HepG2 (cell line): ENCODE measurements at regions not wholly inside any gene's neighbourhood (a gene's known extent, or its start where the extent isn't known, plus 50 kb on each side); places are given as distances from the start of the nearest gene placed in this dataset.

Source experiments
- ATAC-seq: fragments of 200-7000 bp; cut with Tn5 transposase; 3 replicates; pipeline ENCODE4 v1.9.1; 2020; ENCODE audit warnings: mild to moderate bottlenecking, moderate library complexity
- BruUV-seq: library from RNA; stranded (reverse); fragments of 400-500 nt; replicated peaks from 2 replicates; lab custom pipeline; 2021; lab: Mats Ljungman, UMichigan
- CTCF ChIA-PET: fragments of 300-600 bp; formaldehyde crosslinking; extraction: SDS; loops from one replicate; lab custom pipeline; 2021; ENCODE audit warnings: low total read pairs, inconsistent platforms, low intra/inter-chr PET ratio; lab: Yijun Ruan, JAX
- POLR2A ChIA-PET: fragments of 350-600 bp; sonication (Branson Sonifier 250); formaldehyde crosslinking; loops from one replicate; lab custom pipeline; 2020; ENCODE audit warnings: antibody characterized with exemption, inconsistent platforms; lab: Yijun Ruan, JAX
- DNase-seq: peaks from one replicate; pipeline ENCODE4 v3.0.0-alpha.2; 2015; ENCODE audit warnings: low spot score
- FAIRE-seq: peaks from 3 replicates; lab custom pipeline; 2011; peaks lifted over from hg19 to GRCh38; lab: Jason Lieb, UNC
- H2AFZ ChIP-seq: one replicate; pipeline ENCODE4 v1.6.1; 2011; ENCODE audit warnings: low read length, inconsistent platforms
- H3K27ac ChIP-seq: fragments of 300-600 bp; 3 replicates; pipeline ENCODE4 v1.8.0; 2011; ENCODE audit warnings: mixed run types, mild to moderate bottlenecking, mixed read lengths, low read length, inconsistent platforms; ENCODE audit not compliant: insufficient read depth; ENCODE audit errors: extremely low read length
- H3K27me3 ChIP-seq, 2 experiments: fragments of 200-600 bp in 1 of 2; 2 replicates in 1 of 2; 3 replicates in 1 of 2; pipeline versions ENCODE4 v1.6.0 to v1.8.0; 2011; ENCODE audit warnings: low read length in 2 of 2, mild to moderate bottlenecking in 2 of 2, moderate library complexity in 2 of 2, inconsistent platforms in 1 of 2; ENCODE audit not compliant: insufficient read depth in 2 of 2, control insufficient read depth in 1 of 2
- H3K36me3 ChIP-seq, 2 experiments: fragments of 200-600 bp in 1 of 2; replicated peaks in 1 of 2; 2 replicates in 1 of 2; 3 replicates in 1 of 2; pipeline versions ENCODE4 v1.5.1 to v1.8.0; 2011; ENCODE audit warnings: low read length in 2 of 2, inconsistent platforms in 1 of 2; ENCODE audit not compliant: insufficient read depth in 2 of 2, control insufficient read depth in 1 of 2
- H3K4me1 ChIP-seq: 2 replicates; pipeline ENCODE4 v1.5.1; 2012; ENCODE audit warnings: low read length, inconsistent platforms; ENCODE audit not compliant: insufficient read depth
- H3K4me2 ChIP-seq: 2 replicates; pipeline ENCODE4 v1.6.0; 2011; ENCODE audit warnings: low read depth, low read length, inconsistent platforms
- H3K4me3 ChIP-seq, 3 experiments: fragments of 200-600 bp in 1 of 3; sonication (generic), shearing (Covaris generic) in 1 of 3; replicated peaks in 1 of 3; 2 replicates each; pipeline ENCODE4 v1.5.1; 2011 to 2016; ENCODE audit warnings: low read length in 3 of 3, inconsistent platforms in 2 of 3, low read depth in 2 of 3, mild to moderate bottlenecking in 2 of 3, control low read depth in 1 of 3, mixed read lengths in 1 of 3; ENCODE audit not compliant: insufficient read depth in 1 of 3
- H3K79me2 ChIP-seq: one replicate; pipeline ENCODE4 v1.6.1; 2011; ENCODE audit warnings: low read length, inconsistent platforms; ENCODE audit not compliant: insufficient read depth
- H3K9ac ChIP-seq: 2 replicates; pipeline ENCODE4 v1.6.0; 2011; ENCODE audit warnings: mild to moderate bottlenecking, low read depth, low read length, inconsistent platforms; ENCODE audit not compliant: insufficient read depth
- H3K9me3 ChIP-seq: 2 replicates; pipeline ENCODE4 v1.5.1; 2012; ENCODE audit warnings: mild to moderate bottlenecking, low read length
- H4K20me1 ChIP-seq: 2 replicates; pipeline ENCODE4 v1.6.0; 2011; ENCODE audit warnings: inconsistent platforms, mild to moderate bottlenecking, low read length, moderate library complexity; ENCODE audit not compliant: insufficient read depth
- CBX2 ChIP-seq, 2 experiments: fragments of 200-600 bp in 1 of 2; sonication (generic); formaldehyde crosslinking in 1 of 2; IDR thresholded peaks; 2 replicates each; pipeline versions ENCODE4 v1.7.0 to v1.8.1; 2018 to 2022; ENCODE audit warnings: low read depth in 2 of 2, low read length in 1 of 2, mild to moderate bottlenecking in 1 of 2, missing genetic modification reagents in 1 of 2
- CCDC6 ChIP-seq: sonication (generic); formaldehyde crosslinking; IDR thresholded peaks from 2 replicates; pipeline ENCODE4 v1.8.1; 2022; ENCODE audit warnings: mild to moderate bottlenecking, missing genetic modification reagents, moderate library complexity
- ZNF296 ChIP-seq: sonication (generic); formaldehyde crosslinking; conservative IDR thresholded peaks from 2 replicates; pipeline ENCODE4 v1.5.0; 2020; ENCODE audit warnings: mild to moderate bottlenecking, missing genetic modification reagents
- ZNF883 ChIP-seq: sonication (generic); formaldehyde crosslinking; IDR thresholded peaks from 2 replicates; pipeline ENCODE4 v1.5.1; 2020; ENCODE audit warnings: mild to moderate bottlenecking, missing genetic modification reagents; ENCODE audit errors: not compliant biosample characterization
- WGBS: methylation state at CpG from one replicate; pipeline ENCODE4 v1.1.6; 2017; ENCODE audit warnings: low lambda C conversion rate; 5-methylcytosine and 5-hydroxymethylcytosine counted together
- in situ Hi-C: cut with HindIII; loops from 2 replicates; pipeline ENCODE4 v1.10.0; 2017; ENCODE audit warnings: low pct_unique_long_range_greater_than_20kb; ENCODE audit not compliant: extremely low pct_ligation_motif_present
- intact Hi-C: fragments of 100-400 bp; cut with micrococcal nuclease; formaldehyde crosslinking; loops from one replicate; pipeline ENCODE4 v1.10.0; 2022; ENCODE audit not compliant: unreplicated experiment
- TF ChIP-seq, protein P1 (sequence below): IDR thresholded peaks from 2 replicates; pipeline ENCODE4 v1.6.1; 2016; ENCODE audit warnings: low read depth, missing genetic modification reagents, missing compliant biosample characterization
- TF ChIP-seq, protein P2 (sequence below): sonication (generic); formaldehyde crosslinking; IDR thresholded peaks from 2 replicates; pipeline ENCODE4 v1.8.1; 2023; ENCODE audit warnings: mild to moderate bottlenecking, missing genetic modification reagents

DNA sequence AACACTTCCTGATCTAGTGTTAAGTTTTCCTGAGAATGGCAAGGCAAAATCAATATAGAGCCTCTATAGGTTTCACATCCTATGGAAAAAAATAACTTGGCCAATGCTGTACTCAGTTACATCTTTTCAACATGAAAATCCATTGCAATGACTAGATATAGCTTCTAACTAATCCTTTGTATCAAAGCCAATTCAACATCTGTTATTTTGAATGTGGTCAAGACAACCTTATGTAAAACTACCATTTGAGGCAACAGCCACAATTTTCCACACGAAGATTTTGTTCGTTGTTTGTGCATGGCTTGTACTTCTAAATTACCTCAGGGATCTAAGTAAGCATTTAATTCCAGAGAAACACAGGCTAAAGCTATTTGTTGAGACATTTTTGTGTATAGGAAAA is 637.8 kb upstream of the EYS start:
- no peak overlapping the region for H3K4me2 ChIP-seq

More for the DNA sequence above, 637.8 kb upstream of the EYS start:
- Histone ChIP-seq H3K27ac (no peak overlapping the region), H3K9me3 (no peaks in the 10 kb centered on the region), H2AFZ (no peak overlapping the region), H3K4me1 (no peaks in the 10 kb centered on the region), H3K4me3 (no peak overlapping the region), H3K27me3 (no peaks in the 10 kb centered on the region), H4K20me1 (no peaks in the 10 kb centered on the region), H3K79me2 (no peaks in the 10 kb centered on the region), H3K36me3 (no peaks in the 10 kb centered on the region), H3K9ac (no peak overlapping the region)
- FAIRE-seq: no peak
- TF ChIP-seq CBX2 (IDR thresholded peaks at IDR 0.05; ENCODE audit: low read depth, low read length) (no peak), CBX2 (CRISPR knock-in tag; IDR thresholded peaks at IDR 0.05; ENCODE audit: low read depth) (no peak), ZNF883 (CRISPR knock-in tag) (no peak), CCDC6 (CRISPR knock-in tag) (no peak), ZNF296 (no peak)
- TF ChIP-seq, protein P1, sequence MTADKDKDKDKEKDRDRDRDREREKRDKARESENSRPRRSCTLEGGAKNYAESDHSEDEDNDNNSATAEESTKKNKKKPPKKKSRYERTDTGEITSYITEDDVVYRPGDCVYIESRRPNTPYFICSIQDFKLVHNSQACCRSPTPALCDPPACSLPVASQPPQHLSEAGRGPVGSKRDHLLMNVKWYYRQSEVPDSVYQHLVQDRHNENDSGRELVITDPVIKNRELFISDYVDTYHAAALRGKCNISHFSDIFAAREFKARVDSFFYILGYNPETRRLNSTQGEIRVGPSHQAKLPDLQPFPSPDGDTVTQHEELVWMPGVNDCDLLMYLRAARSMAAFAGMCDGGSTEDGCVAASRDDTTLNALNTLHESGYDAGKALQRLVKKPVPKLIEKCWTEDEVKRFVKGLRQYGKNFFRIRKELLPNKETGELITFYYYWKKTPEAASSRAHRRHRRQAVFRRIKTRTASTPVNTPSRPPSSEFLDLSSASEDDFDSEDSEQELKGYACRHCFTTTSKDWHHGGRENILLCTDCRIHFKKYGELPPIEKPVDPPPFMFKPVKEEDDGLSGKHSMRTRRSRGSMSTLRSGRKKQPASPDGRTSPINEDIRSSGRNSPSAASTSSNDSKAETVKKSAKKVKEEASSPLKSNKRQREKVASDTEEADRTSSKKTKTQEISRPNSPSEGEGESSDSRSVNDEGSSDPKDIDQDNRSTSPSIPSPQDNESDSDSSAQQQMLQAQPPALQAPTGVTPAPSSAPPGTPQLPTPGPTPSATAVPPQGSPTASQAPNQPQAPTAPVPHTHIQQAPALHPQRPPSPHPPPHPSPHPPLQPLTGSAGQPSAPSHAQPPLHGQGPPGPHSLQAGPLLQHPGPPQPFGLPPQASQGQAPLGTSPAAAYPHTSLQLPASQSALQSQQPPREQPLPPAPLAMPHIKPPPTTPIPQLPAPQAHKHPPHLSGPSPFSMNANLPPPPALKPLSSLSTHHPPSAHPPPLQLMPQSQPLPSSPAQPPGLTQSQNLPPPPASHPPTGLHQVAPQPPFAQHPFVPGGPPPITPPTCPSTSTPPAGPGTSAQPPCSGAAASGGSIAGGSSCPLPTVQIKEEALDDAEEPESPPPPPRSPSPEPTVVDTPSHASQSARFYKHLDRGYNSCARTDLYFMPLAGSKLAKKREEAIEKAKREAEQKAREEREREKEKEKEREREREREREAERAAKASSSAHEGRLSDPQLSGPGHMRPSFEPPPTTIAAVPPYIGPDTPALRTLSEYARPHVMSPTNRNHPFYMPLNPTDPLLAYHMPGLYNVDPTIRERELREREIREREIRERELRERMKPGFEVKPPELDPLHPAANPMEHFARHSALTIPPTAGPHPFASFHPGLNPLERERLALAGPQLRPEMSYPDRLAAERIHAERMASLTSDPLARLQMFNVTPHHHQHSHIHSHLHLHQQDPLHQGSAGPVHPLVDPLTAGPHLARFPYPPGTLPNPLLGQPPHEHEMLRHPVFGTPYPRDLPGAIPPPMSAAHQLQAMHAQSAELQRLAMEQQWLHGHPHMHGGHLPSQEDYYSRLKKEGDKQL (CRISPR knock-in tag): no peak
- TF ChIP-seq, protein P2, sequence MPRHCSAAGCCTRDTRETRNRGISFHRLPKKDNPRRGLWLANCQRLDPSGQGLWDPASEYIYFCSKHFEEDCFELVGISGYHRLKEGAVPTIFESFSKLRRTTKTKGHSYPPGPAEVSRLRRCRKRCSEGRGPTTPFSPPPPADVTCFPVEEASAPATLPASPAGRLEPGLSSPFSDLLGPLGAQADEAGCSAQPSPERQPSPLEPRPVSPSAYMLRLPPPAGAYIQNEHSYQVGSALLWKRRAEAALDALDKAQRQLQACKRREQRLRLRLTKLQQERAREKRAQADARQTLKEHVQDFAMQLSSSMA: no peak
- in situ Hi-C loops: no loop called here
- POLR2A ChIA-PET: no interaction called here
- ATAC-seq: no peak
- CTCF ChIA-PET: no interaction called here
- intact Hi-C loops: no loop called here
- BruUV-seq: no TSS peak
- no peak for DNase-seq
- 0% methylated on average over 2 of the region's 2 CpGs for WGBS
